SU-DHL-6 (cell line): ENCODE measurements at regions not wholly inside any gene's neighbourhood (a gene's known extent, or its start where the extent isn't known, plus 50 kb on each side); places are given as distances from the start of the nearest gene placed in this dataset.

ENCODE experiments used
- H2AFZ ChIP-seq: fragments of 200-600 bp; sonication (generic); 2 replicates; pipeline ENCODE4 v1.6.1; 2014; ENCODE audit warnings: low read depth, mild to moderate bottlenecking, moderate library complexity, mixed read lengths, antibody characterized with exemption, low read length; ENCODE audit not compliant: severe bottlenecking
- H3F3A ChIP-seq: fragments of 200-600 bp; shearing (Covaris generic); 2 replicates; pipeline ENCODE4 v1.6.0; 2016; ENCODE audit warnings: antibody characterized with exemption, mild to moderate bottlenecking; ENCODE audit not compliant: insufficient read depth
- H3K27ac ChIP-seq: fragments of 200-600 bp; sonication (generic); 2 replicates; pipeline ENCODE4 v1.5.1; 2016; ENCODE audit warnings: low read depth, mild to moderate bottlenecking, low read length, moderate library complexity, mixed read lengths
- H3K27me3 ChIP-seq: fragments of 200-600 bp; sonication (generic), shearing (Covaris generic); 2 replicates; pipeline ENCODE4 v1.6.0; 2014; ENCODE audit warnings: mild to moderate bottlenecking, low read length
- H3K36me3 ChIP-seq: fragments of 200-600 bp; sonication (generic); 2 replicates; pipeline ENCODE4 v1.6.1; 2014; ENCODE audit warnings: mild to moderate bottlenecking, low read length, mixed read lengths
- H3K4me2 ChIP-seq: fragments of 300-600, 200-600 bp; shearing (Covaris generic), sonication (generic); 2 replicates; pipeline ENCODE4 v1.6.0; 2014; ENCODE audit warnings: low read length, low read depth, mild to moderate bottlenecking; ENCODE audit not compliant: poor library complexity, severe bottlenecking
- H3K4me3 ChIP-seq: fragments of 200-600 bp; sonication (generic); 2 replicates; pipeline ENCODE4 v1.5.1; 2014; ENCODE audit warnings: antibody characterized with exemption, low read length, mild to moderate bottlenecking, mixed read lengths; ENCODE audit not compliant: insufficient read depth, poor library complexity, severe bottlenecking
- H3K79me2 ChIP-seq: fragments of 200-600 bp; sonication (generic); 2 replicates; pipeline ENCODE4 v1.6.1; 2014; ENCODE audit warnings: mild to moderate bottlenecking, low read length, moderate library complexity; ENCODE audit not compliant: insufficient read depth
- H3K9ac ChIP-seq: fragments of 200-600 bp; sonication (generic); 2 replicates; pipeline ENCODE4 v1.7.0; 2014; ENCODE audit warnings: mild to moderate bottlenecking, low read length
- H3K9me2 ChIP-seq: fragments of 200-600 bp; sonication (generic); replicated peaks from 2 replicates; pipeline ENCODE4 v1.6.1; 2014; ENCODE audit warnings: low read length; ENCODE audit not compliant: insufficient read depth
- H3K9me3 ChIP-seq: fragments of 200-600 bp; sonication (generic); 2 replicates; pipeline ENCODE4 v1.6.1; 2014; ENCODE audit warnings: low read length, mixed read lengths; ENCODE audit not compliant: insufficient read depth
- H4K20me1 ChIP-seq: fragments of 200-600 bp; sonication (generic); 2 replicates; pipeline ENCODE4 v1.6.1; 2014; ENCODE audit warnings: low read depth, mild to moderate bottlenecking, antibody characterized with exemption, low read length, moderate library complexity, mixed read lengths
- CTCF ChIP-seq: fragments of 200-600 bp; sonication (generic); IDR thresholded peaks from one replicate; pipeline ENCODE4 v1.5.1; 2017; ENCODE audit warnings: antibody characterized with exemption, mild to moderate bottlenecking, low read length, moderate library complexity; ENCODE audit not compliant: insufficient read depth, poor library complexity, severe bottlenecking
- EZH2phosphoT487 ChIP-seq: fragments of 200-600 bp; sonication (generic), shearing (Covaris generic); conservative IDR thresholded peaks from 2 replicates; pipeline ENCODE4 v1.6.1; 2018; ENCODE audit warnings: mild to moderate bottlenecking, antibody characterized with exemption, low read length, moderate library complexity, mixed read lengths

GRCh38 chr5:38794986-38795385 lies 50.8 kb upstream of the OSMR start:
- no peaks in the 10 kb centered on the region for H3K9me3 ChIP-seq
- no peaks in the 10 kb centered on the region for H3K9me2 ChIP-seq
- no peak overlapping the region for H2AFZ ChIP-seq
- no peak overlapping the region for H3K4me3 ChIP-seq
- TF ChIP-seq CTCF (no peak), EZH2phosphoT487 (no peak)
- no peaks in the 10 kb centered on the region for H3F3A ChIP-seq
- H4K20me1 ChIP-seq: no peaks in the 10 kb centered on the region
- H3K9ac ChIP-seq: no peak overlapping the region
- H3K4me2 ChIP-seq: no peak overlapping the region
- no peaks in the 10 kb centered on the region for H3K79me2 ChIP-seq
- H3K36me3 ChIP-seq: no peaks in the 10 kb centered on the region
- H3K27me3 ChIP-seq: no peaks in the 10 kb centered on the region
- H3K27ac ChIP-seq: no peak overlapping the region

- Histone ChIP-seq H3K9me3 (no peaks in the 10 kb centered on the region), H3K27ac (no peak overlapping the region), H4K20me1 (no peaks in the 10 kb centered on the region), H3K9me2 (no peaks in the 10 kb centered on the region), H3F3A (no peaks in the 10 kb centered on the region), H3K27me3 (no peaks in the 10 kb centered on the region), H3K36me3 (no peaks in the 10 kb centered on the region), H3K4me3 (no peak overlapping the region), H2AFZ (no peak overlapping the region), H3K4me2 (no peak overlapping the region), H3K79me2 (no peaks in the 10 kb centered on the region), H3K9ac (no peak overlapping the region)
- TF ChIP-seq CTCF (no peak), EZH2phosphoT487 (no peak)
These were observed 49.6 kb upstream of the OSMR start for GRCh38 chr5:38795986-38796741.
